HG03159 (cell line): ENCODE measurements at regions not wholly inside any gene's neighbourhood (a gene's known extent, or its start where the extent isn't known, plus 50 kb on each side); places are given as distances from the start of the nearest gene placed in this dataset.

Experiments used
- ATAC-seq: cut with Tn5 transposase; IDR thresholded peaks from one replicate; pipeline ENCODE4 v1.9.1; 2021; ENCODE audit warnings: mild to moderate bottlenecking, moderate library complexity; ENCODE audit not compliant: unreplicated experiment

- ATAC-seq, result no peak
These were observed 68.5 kb upstream of the GATB start for GRCh38 chr4:151829309-151829708.

- ATAC-seq, result no peak
These were observed 63.8 kb upstream of the GATB start for GRCh38 chr4:151824656-151825055.

- ATAC-seq, result no peak
These were observed 61.5 kb upstream of the GATB start for GRCh38 chr4:151822331-151822730.

GRCh38 chr4:151820004-151820403 is 59.2 kb upstream of the GATB start:
- no peak for ATAC-seq

DNA sequence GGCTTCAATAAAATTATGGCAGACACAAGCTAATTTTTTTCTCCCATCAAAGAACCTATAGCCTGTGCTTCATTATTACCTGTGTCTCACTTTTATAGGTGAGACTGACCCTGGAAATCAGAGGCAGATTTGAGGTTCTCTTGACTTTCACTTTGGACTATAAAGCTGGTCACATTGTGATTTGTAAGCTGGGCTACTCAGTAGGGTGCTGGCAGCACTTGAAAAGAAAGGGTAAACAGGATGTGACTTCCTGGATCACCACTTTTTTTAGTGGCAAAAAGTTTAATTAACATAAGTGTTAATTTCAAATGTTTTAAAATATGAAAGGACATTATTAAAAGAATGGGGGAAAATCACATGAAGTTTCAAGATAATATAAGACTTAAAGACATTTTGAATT is 50.6 kb upstream of the GATB start:
- no peak for ATAC-seq
